ENCODE measurements at regions not wholly inside any gene's neighbourhood (a gene's known extent, or its start where the extent isn't known, plus 50 kb on each side); places are given as distances from the start of the nearest gene placed in this dataset.

- H2BK120ac ChIP-seq (ENCODE audit: low read depth, low read length, poor library complexity, severe bottlenecking) = no peak overlapping the region
- H2AFZ ChIP-seq (ENCODE audit: low read length) = no peak overlapping the region
- no peak for TF ChIP-seq CTCF (conservative IDR thresholded peaks at IDR 0.05)
- no peak overlapping the region for H4K8ac ChIP-seq (replicated peaks; ENCODE audit: insufficient read length, low read depth, low read length)
- H3K14ac ChIP-seq (ENCODE audit: insufficient read depth, low read length) = no peak overlapping the region
- H3K23me2 ChIP-seq (ENCODE audit: insufficient read length, low read depth, low read length, poor library complexity, severe bottlenecking) = no peaks in the 10 kb centered on the region
- H3K18ac ChIP-seq (ENCODE audit: insufficient read length, low read depth, low read length) = no peak overlapping the region
- H3K4ac ChIP-seq (ENCODE audit: low read depth, low read length) = no peak overlapping the region
- no peak overlapping the region for H3T11ph ChIP-seq (ENCODE audit: low read length)
- no peaks in the 10 kb centered on the region for H3K9me3 ChIP-seq (ENCODE audit: control insufficient read depth, low read depth, low read length)
- no peaks in the 10 kb centered on the region for H3K27me3 ChIP-seq (ENCODE audit: insufficient read depth, low read length)
- H2BK20ac ChIP-seq (ENCODE audit: low read depth, low read length, poor library complexity, severe bottlenecking) = no peak overlapping the region
- H3K9ac ChIP-seq (ENCODE audit: extremely low read depth, insufficient read length, low read length) = no peak overlapping the region
- no peaks in the 10 kb centered on the region for H4K20me1 ChIP-seq (ENCODE audit: control insufficient read depth, insufficient read depth, insufficient read length)
- H4K91ac ChIP-seq (ENCODE audit: insufficient read length, low read depth, low read length) = no peak overlapping the region
- DNase-seq = no peak
- no peaks in the 10 kb centered on the region for H3K4me1 Mint-ChIP-seq
- H3K27me3 Mint-ChIP-seq (ENCODE audit: low read depth) = no peaks in the 10 kb centered on the region
- H3K79me2 ChIP-seq (ENCODE audit: insufficient read depth, low read length) = no peaks in the 10 kb centered on the region
- H3K4me3 Mint-ChIP-seq = no peak overlapping the region
- no peak overlapping the region for H2BK5ac ChIP-seq (ENCODE audit: insufficient read length, low read length)
- no peak overlapping the region for H3K27ac ChIP-seq (ENCODE audit: insufficient read length, low read depth, low read length)
- no peaks in the 10 kb centered on the region for H3K4me1 ChIP-seq (ENCODE audit: insufficient read depth, low read length)
- H3K9me3 Mint-ChIP-seq = no peaks in the 10 kb centered on the region; a peak in 1 of 5 replicates
- H3K79me1 ChIP-seq (ENCODE audit: insufficient read depth, low read depth, low read length, poor library complexity, severe bottlenecking) = no peaks in the 10 kb centered on the region
- H2BK15ac ChIP-seq (ENCODE audit: low read depth, low read length) = no peak overlapping the region
- no peak overlapping the region for H4K5ac ChIP-seq (ENCODE audit: insufficient read length, low read depth, low read length)
- no peak overlapping the region for H3K27ac Mint-ChIP-seq
- H2AK5ac ChIP-seq (ENCODE audit: insufficient read length, low read length) = no peak overlapping the region
- no CpG with 5 or more reads among the region's 1 CpG for WGBS (ENCODE audit: extremely low coverage, insufficient read length, low lambda C conversion rate)
- no peaks in the 10 kb centered on the region for H3K36me3 Mint-ChIP-seq (ENCODE audit: insufficient read depth in 1 of 3, low read depth in 3 of 3)
- H3K56ac ChIP-seq (ENCODE audit: insufficient read length, low read depth, low read length) = no peak overlapping the region
- H3K4me2 ChIP-seq (ENCODE audit: insufficient read depth, insufficient read length, low read length) = no peak overlapping the region
- no peak overlapping the region for H3K23ac ChIP-seq (ENCODE audit: insufficient read length, low read depth, low read length)
- H2BK12ac ChIP-seq (ENCODE audit: insufficient read length, low read depth, low read length) = no peak overlapping the region
Measured at GRCh38 chr12:71010143-71010479, 89.6 kb upstream of the PTPRR start.

All from H9 (cell line).